Panc1 (cell line): ENCODE measurements at regions not wholly inside any gene's neighbourhood (a gene's known extent, or its start where the extent isn't known, plus 50 kb on each side); places are given as distances from the start of the nearest gene placed in this dataset.

Experiments
- CTCF ChIP-seq: fragments of 450-650 bp; IDR thresholded peaks from 2 replicates; pipeline ENCODE4 v1.5.1; 2017; ENCODE audit warnings: mild to moderate bottlenecking
- REST ChIP-seq, 2 experiments: IDR thresholded peaks; 2 replicates each; pipeline ENCODE4 v1.6.1; 2011 to 2012; ENCODE audit warnings: low read depth in 2 of 2, control low read depth in 1 of 2, low read length in 1 of 2, mild to moderate bottlenecking in 1 of 2, moderate library complexity in 1 of 2; ENCODE audit not compliant: insufficient read depth in 1 of 2
- SIN3A ChIP-seq: IDR thresholded peaks from 2 replicates; pipeline ENCODE4 v1.6.1; 2012; ENCODE audit warnings: low read depth, mild to moderate bottlenecking, low read length, moderate library complexity, borderline replicate concordance; ENCODE audit not compliant: insufficient read depth

- TF ChIP-seq SIN3A, result no peak
- TF ChIP-seq CTCF, result no peak
- no peak for TF ChIP-seq REST (IDR thresholded peaks at IDR 0.05; ENCODE audit: insufficient read depth in 1 of 2, low read depth in 2 of 2, low read length in 1 of 2)
Observed at GRCh38 chr6:23106951-23107350, 537.6 kb downstream of the HDGFL1 start.
